ENCODE measurements at regions not wholly inside any gene's neighbourhood (a gene's known extent, or its start where the extent isn't known, plus 50 kb on each side); places are given as distances from the start of the nearest gene placed in this dataset.

DNA sequence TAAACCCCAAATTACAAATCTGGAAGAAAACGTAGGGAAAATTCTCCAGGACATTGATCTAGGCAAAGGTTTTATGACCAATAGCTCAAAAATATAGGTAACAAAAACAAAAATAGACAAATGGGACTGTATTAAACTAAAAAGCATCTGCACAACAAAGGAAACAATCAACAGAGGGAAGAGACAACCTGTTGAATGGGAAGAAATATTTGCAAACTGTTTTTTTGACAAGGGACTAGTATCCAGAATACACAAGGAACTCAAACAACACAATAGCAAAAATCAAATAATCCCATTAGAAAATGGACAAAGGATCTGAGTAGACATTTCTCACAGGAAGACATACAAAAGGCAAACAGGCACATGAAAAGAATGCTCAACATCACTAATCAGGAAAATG is 386.3 kb downstream of the ENC1 start:
- no peaks in the 10 kb centered on the region for H3K9me3 ChIP-seq
- no peak overlapping the region for H3K4me3 ChIP-seq
- H3K36me3 ChIP-seq: no peaks in the 10 kb centered on the region
- no peak for DNase-seq
- no peaks in the 10 kb centered on the region for H3K27me3 ChIP-seq

DNA sequence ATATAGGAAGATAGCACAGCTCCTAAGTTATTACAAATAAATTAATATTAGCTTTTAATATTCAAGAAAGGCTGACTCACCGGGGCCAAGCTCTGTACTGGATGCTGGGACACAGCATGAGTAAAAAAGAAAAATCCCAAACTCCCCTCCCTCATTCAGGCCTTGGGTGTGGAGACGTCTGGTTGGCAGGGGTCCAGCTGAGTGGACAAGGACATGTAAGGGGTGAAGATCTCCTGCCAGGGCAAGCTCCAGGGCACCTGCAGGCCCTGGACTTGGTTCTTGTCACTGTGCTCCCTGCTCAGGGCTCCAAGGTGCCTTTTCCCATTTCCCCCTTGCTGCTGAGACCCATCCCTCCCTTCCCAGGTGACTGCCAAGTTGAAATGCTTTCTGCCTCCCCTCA is 388.5 kb downstream of the ENC1 start:
- no peak for DNase-seq
- Histone ChIP-seq H3K36me3 (no peaks in the 10 kb centered on the region), H3K9me3 (no peaks in the 10 kb centered on the region)

DNA sequence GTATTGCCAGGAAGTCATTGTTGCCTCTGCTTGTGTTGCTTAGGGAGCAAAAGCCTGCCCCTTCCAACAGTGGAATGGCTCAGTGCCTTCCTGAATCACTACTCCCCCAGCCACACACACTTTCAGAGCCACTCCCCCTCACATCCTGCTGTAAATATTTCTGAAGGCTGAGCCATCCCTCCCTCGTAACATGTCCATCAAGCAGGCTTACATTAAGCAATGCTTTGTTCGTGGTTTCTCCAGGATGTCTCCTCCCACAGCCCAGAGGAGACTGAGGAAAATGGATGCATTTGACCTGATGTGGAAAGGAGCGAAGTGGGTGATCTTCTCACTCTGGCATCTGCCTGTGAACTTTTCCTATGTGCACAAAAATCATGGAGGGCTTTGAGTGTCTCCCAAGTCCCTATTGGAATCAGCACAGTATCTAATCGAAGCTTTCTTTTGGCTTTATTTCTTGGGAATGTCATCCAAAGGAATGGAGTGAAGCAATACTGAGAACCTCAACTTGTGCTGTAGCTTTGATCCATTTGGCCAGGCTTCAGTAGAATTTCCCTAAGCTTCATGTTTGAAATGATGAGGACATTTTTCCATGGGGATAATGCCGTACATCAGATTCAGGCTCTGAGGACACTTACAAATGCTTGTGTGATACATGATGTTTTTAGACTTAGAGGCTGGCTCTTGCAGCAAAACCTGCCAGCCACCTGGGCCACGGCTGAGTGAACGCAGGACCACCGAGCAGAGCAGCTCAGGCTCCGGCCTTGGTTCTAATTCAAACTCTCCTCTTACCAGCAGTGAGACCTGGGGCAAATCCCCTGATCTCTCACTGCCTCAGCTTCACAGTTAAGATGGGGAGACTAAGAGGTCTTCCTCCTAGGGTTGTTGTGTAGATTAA is 389.1 kb downstream of the ENC1 start:
- H3K4me3 ChIP-seq: no peak overlapping the region
- H3K27me3 ChIP-seq: no peaks in the 10 kb centered on the region
- H3K36me3 ChIP-seq: no peaks in the 10 kb centered on the region
- H3K9me3 ChIP-seq: no peaks in the 10 kb centered on the region
- peak; percentile 78 for DNase-seq

More for the DNA sequence above, 388.5 kb downstream of the ENC1 start:
- H3K4me3 ChIP-seq: no peak overlapping the region
- no peaks in the 10 kb centered on the region for H3K27me3 ChIP-seq

DNA sequence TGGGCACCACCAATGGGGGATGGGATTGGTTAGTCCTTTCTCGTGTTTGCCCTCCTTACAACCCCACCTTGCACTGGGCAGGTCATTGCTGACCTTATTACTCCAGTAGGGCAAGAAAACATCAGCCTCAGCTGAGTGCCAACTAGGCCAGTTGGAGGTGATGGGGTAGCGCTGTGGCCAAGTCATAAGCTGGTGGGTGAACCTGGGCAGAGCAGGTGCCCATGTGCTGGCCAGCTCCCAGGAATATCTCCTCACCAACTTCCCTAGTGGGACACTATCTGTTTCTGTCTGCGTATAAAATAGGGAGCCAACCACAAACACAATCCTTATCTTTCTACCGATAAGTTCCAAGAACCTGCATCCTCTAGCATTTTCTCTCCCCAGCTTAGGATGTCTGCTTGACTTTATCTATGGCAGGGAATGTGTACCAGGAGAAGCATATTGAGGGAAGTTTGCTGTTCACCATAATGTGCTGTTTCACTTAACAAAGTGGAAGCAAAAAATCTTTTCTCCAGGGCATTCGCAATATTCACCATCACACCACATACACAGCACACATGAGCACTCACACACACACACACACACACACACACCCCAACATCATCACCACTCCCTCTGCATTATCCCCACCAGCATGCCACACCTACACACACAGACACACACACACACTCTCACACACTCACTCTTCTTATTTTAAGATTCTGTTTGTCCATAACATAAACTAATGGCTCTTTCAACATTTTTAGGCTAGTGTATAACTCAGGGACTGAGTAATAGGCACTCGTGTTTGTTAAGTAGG is 390.0 kb downstream of the ENC1 start:
- no peak overlapping the region for H3K4me3 ChIP-seq
- no peaks in the 10 kb centered on the region for H3K9me3 ChIP-seq
- H3K36me3 ChIP-seq: no peaks in the 10 kb centered on the region
- DNase-seq: no peak
- H3K27me3 ChIP-seq: no peaks in the 10 kb centered on the region

DNA sequence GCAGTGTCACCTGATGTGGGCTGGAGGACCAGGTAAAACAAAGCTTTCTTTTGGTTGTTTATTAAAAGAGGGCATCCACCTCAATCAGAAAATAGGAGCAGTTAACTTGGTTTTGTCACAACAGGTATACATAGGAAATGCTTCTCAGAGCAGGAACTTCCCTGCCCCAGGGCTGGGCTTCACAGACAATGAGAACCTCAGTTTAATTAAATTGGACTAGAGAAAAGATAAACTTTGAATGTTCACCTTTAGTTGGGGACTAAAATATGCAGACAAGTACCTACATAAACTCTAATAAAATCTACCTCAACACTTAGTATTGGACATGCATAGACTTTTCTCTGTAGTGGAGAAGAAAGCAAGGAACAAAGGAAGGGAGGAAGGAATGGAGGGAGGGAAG is 392.0 kb downstream of the ENC1 start:
- no peaks in the 10 kb centered on the region for H3K9me3 ChIP-seq
- no peaks in the 10 kb centered on the region for H3K27me3 ChIP-seq
- DNase-seq: no peak
- no peak overlapping the region for H3K4me3 ChIP-seq
- no peaks in the 10 kb centered on the region for H3K36me3 ChIP-seq

DNA sequence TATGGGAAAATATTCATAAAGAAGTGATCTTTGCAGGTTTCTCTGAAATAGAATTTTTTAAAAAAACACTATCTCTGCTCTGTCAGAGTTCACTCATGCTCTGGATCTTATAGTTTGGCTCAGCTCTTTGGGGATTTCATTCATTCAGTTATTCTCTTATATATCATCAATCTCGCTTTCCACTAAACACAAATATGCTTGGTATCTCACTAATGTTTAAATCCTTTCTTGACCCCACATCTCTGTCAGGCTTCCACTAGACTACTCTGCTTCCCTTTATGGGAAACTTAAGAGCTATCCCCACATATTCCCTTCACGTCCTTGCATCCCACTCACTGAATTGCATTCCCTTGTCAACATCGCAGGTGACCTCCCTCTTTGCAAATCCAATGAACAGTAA is 396.1 kb downstream of the ENC1 start:
- DNase-seq: no peak
- H3K36me3 ChIP-seq: no peaks in the 10 kb centered on the region
- no peaks in the 10 kb centered on the region for H3K27me3 ChIP-seq
- no peak overlapping the region for H3K4me3 ChIP-seq
- H3K9me3 ChIP-seq: no peaks in the 10 kb centered on the region

DNA sequence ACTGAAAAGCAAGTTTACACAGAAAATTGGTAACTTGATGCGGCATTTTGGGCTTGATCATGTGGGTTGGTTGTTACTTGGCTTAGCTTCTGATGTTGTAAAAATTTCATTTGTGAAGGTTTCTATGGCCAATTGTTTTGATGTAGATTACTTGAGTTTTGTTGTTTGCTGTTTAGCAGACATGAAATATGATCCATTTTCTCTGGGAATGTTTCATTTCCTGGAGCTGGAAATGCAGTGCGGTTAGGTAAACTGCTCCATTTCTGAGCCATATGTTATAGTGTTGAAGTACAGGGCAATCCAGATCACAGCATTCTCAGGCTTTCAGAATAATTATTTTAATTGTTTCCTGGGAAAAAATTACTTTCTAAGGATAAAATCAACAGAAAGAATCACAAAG is 396.9 kb downstream of the ENC1 start:
- no peak for DNase-seq
- no peaks in the 10 kb centered on the region for H3K27me3 ChIP-seq
- no peak overlapping the region for H3K4me3 ChIP-seq
- H3K36me3 ChIP-seq: no peaks in the 10 kb centered on the region
- H3K9me3 ChIP-seq: no peaks in the 10 kb centered on the region

DNA sequence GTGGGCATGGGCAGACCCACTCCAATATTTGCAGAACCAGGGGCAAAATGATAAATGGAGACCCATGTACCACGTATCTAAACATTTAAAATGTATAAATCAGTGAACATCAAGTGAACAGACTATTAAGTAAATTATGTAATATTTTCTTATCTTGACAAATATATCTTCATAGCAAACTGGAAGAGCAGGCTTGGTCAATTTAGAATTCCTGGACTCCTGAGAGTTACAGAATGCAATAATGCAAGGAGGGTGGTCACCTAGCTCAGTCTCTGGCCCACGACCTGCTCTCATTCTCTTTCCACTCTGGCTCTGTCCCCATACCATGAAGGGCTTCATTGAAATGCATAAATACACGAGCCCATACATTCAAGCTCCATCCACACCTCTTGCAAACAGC is 398.0 kb downstream of the ENC1 start:
- no peaks in the 10 kb centered on the region for H3K9me3 ChIP-seq
- H3K27me3 ChIP-seq: no peaks in the 10 kb centered on the region
- no peaks in the 10 kb centered on the region for H3K36me3 ChIP-seq
- H3K4me3 ChIP-seq: no peak overlapping the region
- DNase-seq: no peak

DNA sequence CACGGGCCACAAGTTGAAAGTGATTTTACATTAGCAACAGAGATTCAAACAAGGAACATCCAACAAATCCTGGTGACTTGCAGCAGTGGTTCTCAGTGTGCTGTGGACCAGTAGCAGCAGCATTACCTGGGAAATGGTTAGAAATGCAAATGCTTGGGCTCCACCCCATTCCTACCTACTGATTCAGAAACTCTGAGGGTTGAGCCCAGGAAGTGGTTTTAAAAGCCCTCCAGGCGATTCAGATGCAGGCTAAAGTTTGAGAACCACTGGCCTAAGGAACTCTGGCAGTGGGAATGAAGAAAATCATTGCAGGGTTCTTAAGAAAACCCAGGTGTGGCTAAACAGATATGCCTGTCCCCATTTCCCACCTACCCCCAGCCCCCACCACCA is 398.8 kb downstream of the ENC1 start:
- H3K9me3 ChIP-seq: no peaks in the 10 kb centered on the region
- H3K4me3 ChIP-seq: no peak overlapping the region
- no peaks in the 10 kb centered on the region for H3K36me3 ChIP-seq
- H3K27me3 ChIP-seq: no peaks in the 10 kb centered on the region
- peak; percentile 14 for DNase-seq

DNA sequence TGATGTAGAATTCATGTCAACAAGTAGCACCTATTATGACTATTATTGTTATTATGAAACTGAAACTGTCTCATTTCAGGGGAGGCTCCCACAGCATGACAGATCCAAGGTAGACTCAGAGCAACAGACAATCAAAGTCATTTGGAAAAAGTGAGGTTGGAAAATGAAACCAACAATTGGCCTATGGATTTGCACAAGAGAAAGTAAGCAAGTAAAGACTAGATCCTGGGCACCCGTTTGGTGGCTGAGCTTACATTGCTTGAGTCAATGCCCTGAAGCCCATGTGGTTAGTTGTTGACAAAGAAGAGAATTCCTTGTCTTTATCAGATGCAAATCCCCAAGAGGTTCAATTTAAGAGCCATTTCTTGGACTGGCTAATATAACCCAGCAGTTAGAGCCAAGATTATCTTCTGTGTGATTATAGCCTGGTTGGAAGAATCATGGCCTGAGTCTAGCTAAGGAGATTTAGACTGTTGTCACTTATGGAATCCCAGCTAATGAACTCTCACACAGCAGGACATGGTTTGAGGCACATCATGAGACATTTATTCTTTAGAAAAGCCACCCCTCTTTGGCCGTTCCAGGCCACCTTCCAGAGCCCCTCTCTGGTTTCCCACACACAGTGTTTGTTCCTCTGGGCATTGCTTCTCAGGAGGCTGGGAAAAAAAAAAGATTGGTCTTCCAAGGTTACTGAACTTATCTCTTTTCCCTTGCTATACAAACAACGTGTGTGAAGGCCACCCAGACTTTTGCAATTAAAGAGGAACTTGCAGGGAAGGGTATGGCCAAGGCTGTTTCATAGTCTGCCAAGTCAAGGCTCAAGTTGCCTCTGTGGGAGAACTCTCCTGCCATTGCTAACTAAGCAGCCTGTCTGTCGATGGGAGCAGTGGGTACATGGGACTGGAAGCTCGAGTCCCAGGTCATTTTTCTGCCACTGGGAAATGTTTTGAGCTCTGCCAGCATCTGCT is 399.5 kb downstream of the ENC1 start:
- no peaks in the 10 kb centered on the region for H3K36me3 ChIP-seq
- H3K4me3 ChIP-seq: no peak overlapping the region
- no peak for DNase-seq
- H3K27me3 ChIP-seq: no peaks in the 10 kb centered on the region
- no peaks in the 10 kb centered on the region for H3K9me3 ChIP-seq

DNA sequence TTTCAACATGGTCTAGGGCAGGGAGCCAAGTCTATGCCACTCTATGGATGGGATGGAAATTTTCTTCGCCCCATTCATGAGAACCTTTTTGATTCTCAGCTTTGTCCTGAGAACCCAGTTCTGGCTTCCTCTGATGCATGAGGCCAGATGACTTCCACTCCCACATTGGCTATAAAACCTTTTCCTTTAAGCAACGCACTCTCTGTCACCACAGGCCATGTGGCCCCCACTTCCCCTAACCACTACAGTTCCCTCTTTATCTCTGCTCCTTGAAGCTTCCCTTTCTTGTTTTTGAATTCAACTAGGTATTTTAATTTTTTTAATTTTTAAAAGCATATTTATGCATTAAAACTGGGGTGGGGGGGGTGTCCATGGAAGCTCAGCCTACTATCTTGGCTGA is 401.3 kb downstream of the ENC1 start:
- H3K27me3 ChIP-seq: no peaks in the 10 kb centered on the region
- no peaks in the 10 kb centered on the region for H3K9me3 ChIP-seq
- no peaks in the 10 kb centered on the region for H3K36me3 ChIP-seq
- DNase-seq: no peak
- H3K4me3 ChIP-seq: no peak overlapping the region

DNA sequence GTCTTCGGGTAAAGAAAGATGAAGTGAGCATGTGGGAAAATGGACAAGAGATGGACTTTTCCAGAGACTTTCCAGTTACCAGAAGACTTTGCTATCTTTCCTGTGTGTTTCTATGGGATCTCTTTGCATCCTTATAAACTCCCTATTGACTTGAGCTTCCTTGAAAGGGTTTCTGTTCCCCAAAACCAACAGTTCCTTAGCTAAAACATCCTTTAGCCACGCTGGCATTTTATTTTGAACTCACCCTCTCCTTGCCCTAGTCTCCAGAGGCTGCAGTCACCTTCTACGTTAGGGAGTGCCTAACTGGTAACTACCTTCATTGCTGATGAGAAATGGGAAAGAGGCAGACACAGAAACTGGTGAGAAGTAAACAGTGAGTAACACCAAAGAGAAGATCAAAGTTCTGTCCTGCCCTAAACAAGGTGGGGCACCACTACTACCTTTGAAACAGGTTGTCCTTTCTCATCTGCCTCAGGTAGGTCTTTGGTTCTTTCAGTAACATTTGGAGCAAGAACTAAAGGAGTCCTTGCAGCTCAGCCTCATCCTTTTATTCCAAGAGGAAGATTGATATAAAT is 402.9 kb downstream of the ENC1 start:
- Histone ChIP-seq H3K27me3 (no peaks in the 10 kb centered on the region), H3K9me3 (no peaks in the 10 kb centered on the region), H3K4me3 (no peak overlapping the region), H3K36me3 (no peaks in the 10 kb centered on the region)
- DNase-seq: no peak

DNA sequence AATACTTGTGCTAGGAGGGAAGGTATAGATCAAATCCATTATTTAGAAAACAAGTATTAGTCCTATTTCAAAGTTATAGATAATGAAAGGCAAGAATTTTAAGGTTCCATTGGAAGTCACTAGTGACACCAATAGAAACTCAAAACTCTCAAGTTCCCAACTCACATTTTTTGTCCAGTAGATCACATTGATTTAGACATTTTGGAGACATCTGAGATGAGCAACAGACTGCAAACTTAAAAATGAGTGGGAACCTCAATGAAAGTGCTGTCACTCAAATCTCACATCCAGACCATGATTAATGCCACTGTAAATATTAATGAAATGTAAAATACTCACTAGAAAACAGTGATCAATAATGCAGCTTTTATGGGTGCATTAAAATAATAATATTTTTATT is 405.0 kb downstream of the ENC1 start:
- no peaks in the 10 kb centered on the region for H3K27me3 ChIP-seq
- no peaks in the 10 kb centered on the region for H3K9me3 ChIP-seq
- no peaks in the 10 kb centered on the region for H3K36me3 ChIP-seq
- H3K4me3 ChIP-seq: no peak overlapping the region
- DNase-seq: no peak

DNA sequence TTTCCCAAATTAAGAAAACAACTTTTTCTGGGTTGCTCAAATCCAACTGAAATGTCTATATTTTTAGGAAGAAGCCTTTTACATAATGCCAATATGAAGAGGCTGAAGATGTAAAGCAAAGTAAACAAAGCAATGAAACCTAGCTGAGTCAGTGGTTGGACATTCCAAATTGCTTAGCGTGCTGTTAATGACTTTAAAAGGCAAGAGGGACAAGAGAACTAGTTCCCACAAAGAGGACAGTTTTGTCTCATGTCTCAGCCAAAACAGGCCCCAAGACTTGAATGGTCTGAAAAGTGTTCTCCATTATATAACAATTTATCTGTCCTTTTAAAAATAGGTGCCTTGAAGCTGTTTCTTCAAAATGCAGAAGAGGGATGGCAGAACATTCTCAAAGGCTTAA is 407.0 kb downstream of the ENC1 start:
- peak; percentile 6 for DNase-seq
- Histone ChIP-seq H3K4me3 (no peak overlapping the region), H3K9me3 (no peaks in the 10 kb centered on the region), H3K36me3 (no peaks in the 10 kb centered on the region), H3K27me3 (no peaks in the 10 kb centered on the region)

DNA sequence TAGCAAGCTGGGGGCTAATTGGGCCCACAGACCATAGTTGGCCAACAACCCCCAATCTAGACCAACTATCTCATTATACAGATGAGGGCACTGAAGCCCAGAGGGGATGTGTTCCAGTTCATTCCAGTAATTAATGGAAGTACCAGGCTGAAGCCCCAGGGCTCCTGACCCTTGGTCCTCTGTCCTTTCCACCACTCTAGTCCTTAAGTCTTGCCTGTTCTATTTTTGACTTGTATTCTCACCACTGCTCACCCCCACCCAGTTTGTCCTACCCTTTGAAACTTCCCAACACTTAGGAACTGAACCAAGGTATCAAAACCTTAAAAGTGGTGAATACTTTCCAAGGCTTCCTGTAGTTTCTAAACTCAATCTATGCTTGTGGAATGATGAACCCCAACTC is 407.4 kb downstream of the ENC1 start:
- Histone ChIP-seq H3K27me3 (no peaks in the 10 kb centered on the region), H3K36me3 (no peaks in the 10 kb centered on the region), H3K9me3 (no peaks in the 10 kb centered on the region), H3K4me3 (no peak overlapping the region)
- DNase-seq: no peak

DNA sequence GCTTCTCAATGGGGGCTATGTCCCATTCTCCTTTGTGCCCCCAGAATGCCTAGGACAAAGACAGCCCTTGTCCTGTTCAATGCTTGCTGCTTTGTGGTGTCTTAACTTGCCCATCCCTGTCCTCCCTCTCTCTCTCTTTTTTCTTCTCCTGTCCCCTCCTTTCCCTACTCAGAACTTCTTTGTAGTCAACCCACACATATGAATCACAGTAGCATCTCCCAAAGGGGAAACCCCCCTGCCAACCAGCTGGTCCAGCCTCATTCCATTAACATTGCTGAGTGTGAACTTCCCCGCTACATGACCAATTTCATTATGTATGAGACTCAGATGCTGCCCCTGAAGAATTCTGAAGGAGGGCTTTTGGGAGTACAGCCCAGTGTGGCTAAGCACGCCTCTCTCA is 408.3 kb downstream of the ENC1 start:
- peak; percentile 80 for DNase-seq
- no peak overlapping the region for H3K4me3 ChIP-seq
- no peaks in the 10 kb centered on the region for H3K36me3 ChIP-seq
- no peaks in the 10 kb centered on the region for H3K27me3 ChIP-seq
- no peaks in the 10 kb centered on the region for H3K9me3 ChIP-seq

DNA sequence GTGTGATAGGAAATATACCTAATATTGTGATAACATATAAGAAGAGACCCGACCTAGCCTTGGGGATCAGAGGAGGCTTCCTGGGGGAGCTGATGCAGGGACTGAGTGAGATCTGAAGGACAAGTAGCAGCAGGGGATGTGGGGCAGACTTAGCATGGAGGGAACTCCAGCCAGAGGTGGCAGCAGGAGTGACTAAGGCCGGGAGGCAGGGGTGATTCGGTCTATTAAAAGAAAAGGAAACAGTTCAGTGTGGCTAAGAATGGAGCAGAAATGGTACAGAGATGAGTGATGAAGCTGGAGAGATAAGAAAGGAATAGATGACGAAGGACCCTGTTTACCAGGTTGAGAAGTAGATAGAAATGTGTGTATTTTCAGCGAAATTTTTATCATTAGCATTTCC is 408.8 kb downstream of the ENC1 start:
- Histone ChIP-seq H3K36me3 (no peaks in the 10 kb centered on the region), H3K4me3 (no peak overlapping the region), H3K27me3 (no peaks in the 10 kb centered on the region), H3K9me3 (no peaks in the 10 kb centered on the region)
- DNase-seq: peak; percentile 30

Data from MG63 (cell line).